Activated CD4-positive, alpha-beta T cell treated with anti-CD3 and anti-CD28 coated beads, Interleukin-10, Interleukin-2, amounts not matched to agents 100 ng/mL and 50 ng/mL, durations not matched to agents 16 hours and 8 hours (primary cell): ENCODE measurements at regions not wholly inside any gene's neighbourhood (a gene's known extent, or its start where the extent isn't known, plus 50 kb on each side); places are given as distances from the start of the nearest gene placed in this dataset.

ENCODE experiments used
- DNase-seq: peaks from one replicate; pipeline ENCODE4 v3.0.0-alpha.2; 2020

GRCh38 chr4:137310166-137310565 is 222.1 kb downstream of the PCDH18 start:
- no peak for DNase-seq

GRCh38 chr4:137309424-137309823 is 222.9 kb downstream of the PCDH18 start:
- no peak for DNase-seq

GRCh38 chr4:137307806-137308205 is 224.5 kb downstream of the PCDH18 start:
- DNase-seq: no peak

- no peak for DNase-seq
Measured at GRCh38 chr4:137300776-137301175, 231.5 kb downstream of the PCDH18 start.

GRCh38 chr4:137299281-137299680 is 233.0 kb downstream of the PCDH18 start:
- no peak for DNase-seq

GRCh38 chr4:137293281-137293680 is 239.0 kb downstream of the PCDH18 start:
- no peak for DNase-seq

GRCh38 chr4:137283737-137284136 is 248.6 kb downstream of the PCDH18 start:
- DNase-seq: no peak

GRCh38 chr4:137278431-137278830 is 253.9 kb downstream of the PCDH18 start:
- DNase-seq: no peak

GRCh38 chr4:137274404-137274803 is 257.9 kb downstream of the PCDH18 start:
- no peak for DNase-seq

- no peak for DNase-seq
Measured at GRCh38 chr4:137267024-137267423, 265.3 kb downstream of the PCDH18 start.

- DNase-seq: no peak
Measured at GRCh38 chr4:137266511-137266910, 265.8 kb downstream of the PCDH18 start.

- no peak for DNase-seq
Measured at GRCh38 chr4:137263206-137263605, 269.1 kb downstream of the PCDH18 start.

- no peak for DNase-seq
Measured at GRCh38 chr4:137253949-137254348, 278.3 kb downstream of the PCDH18 start.

- DNase-seq: no peak
Measured at GRCh38 chr4:137249112-137249511, 283.2 kb downstream of the PCDH18 start.

- DNase-seq: no peak
Measured at GRCh38 chr4:137238456-137239162, 293.7 kb downstream of the PCDH18 start.

GRCh38 chr4:137226900-137227299 is 305.4 kb downstream of the PCDH18 start:
- no peak for DNase-seq

GRCh38 chr4:137226221-137226620 is 306.1 kb downstream of the PCDH18 start:
- no peak for DNase-seq

- no peak for DNase-seq
Measured at GRCh38 chr4:137213372-137214173, 318.7 kb downstream of the PCDH18 start.

- DNase-seq: no peak
Measured at GRCh38 chr4:137212601-137213000, 319.7 kb downstream of the PCDH18 start.

GRCh38 chr4:137209240-137209639 is 323.1 kb downstream of the PCDH18 start:
- DNase-seq: no peak

- DNase-seq: no peak
Measured at GRCh38 chr4:137206781-137207180, 325.5 kb downstream of the PCDH18 start.

- no peak for DNase-seq
Measured at GRCh38 chr4:137203601-137204000, 328.7 kb downstream of the PCDH18 start.

- no peak for DNase-seq
Measured at GRCh38 chr4:137200322-137200721, 332.0 kb downstream of the PCDH18 start.

GRCh38 chr4:137198791-137199190 is 333.5 kb downstream of the PCDH18 start:
- no peak for DNase-seq
